ENCODE measurements at regions not wholly inside any gene's neighbourhood (a gene's known extent, or its start where the extent isn't known, plus 50 kb on each side); places are given as distances from the start of the nearest gene placed in this dataset.

DNA sequence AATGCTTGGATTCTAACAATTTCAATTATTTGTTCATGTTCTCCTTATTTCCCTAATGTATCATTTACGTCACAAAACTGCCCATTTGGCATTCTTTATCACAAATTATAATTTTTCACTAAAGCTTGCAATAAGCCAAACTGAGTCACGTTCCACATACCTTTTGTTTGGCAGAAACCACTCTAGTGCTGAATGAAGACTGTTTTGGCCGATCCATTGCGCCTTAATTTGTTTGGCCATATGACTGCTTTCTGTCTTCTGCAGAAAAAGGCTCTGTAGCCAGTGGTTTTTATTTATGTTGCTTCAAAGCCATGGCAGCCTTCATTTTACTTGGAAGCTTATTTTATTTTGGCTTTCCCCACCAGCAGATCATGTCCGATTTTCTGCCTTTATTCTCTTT lies 184.4 kb upstream of the HAND2 start:
- Histone ChIP-seq H3K79me2 (ENCODE audit: insufficient read depth, low read length) (no peaks in the 10 kb centered on the region), H3F3A (ENCODE audit: low read depth) (no peaks in the 10 kb centered on the region), H3K4me1 (ENCODE audit: insufficient read depth, low read length, poor library complexity, severe bottlenecking) (no peaks in the 10 kb centered on the region), H4K20me1 (ENCODE audit: insufficient read depth, low read length, poor library complexity, severe bottlenecking) (no peaks in the 10 kb centered on the region), H3K36me3 (ENCODE audit: insufficient read depth, low read length) (no peaks in the 10 kb centered on the region), H3K27me3 (ENCODE audit: insufficient read depth, low read length, poor library complexity, severe bottlenecking) (no peaks in the 10 kb centered on the region), H3K9me2 (replicated peaks; ENCODE audit: low read depth, low read length) (no peaks in the 10 kb centered on the region), H3K4me2 (ENCODE audit: low read depth, low read length, poor library complexity, severe bottlenecking) (no peak overlapping the region), H3K9ac (ENCODE audit: low read depth, low read length, poor library complexity, severe bottlenecking) (no peak overlapping the region), H2AFZ (ENCODE audit: low read length) (no peak overlapping the region), H3K4me3 (ENCODE audit: low read length, poor library complexity, severe bottlenecking) (no peak overlapping the region), H3K9me3 (ENCODE audit: insufficient read depth, low read depth, low read length) (peaks cover 5% of the 10 kb centered on the region; the same call in 1 of the 2 replicates)
- TF ChIP-seq, protein P1, sequence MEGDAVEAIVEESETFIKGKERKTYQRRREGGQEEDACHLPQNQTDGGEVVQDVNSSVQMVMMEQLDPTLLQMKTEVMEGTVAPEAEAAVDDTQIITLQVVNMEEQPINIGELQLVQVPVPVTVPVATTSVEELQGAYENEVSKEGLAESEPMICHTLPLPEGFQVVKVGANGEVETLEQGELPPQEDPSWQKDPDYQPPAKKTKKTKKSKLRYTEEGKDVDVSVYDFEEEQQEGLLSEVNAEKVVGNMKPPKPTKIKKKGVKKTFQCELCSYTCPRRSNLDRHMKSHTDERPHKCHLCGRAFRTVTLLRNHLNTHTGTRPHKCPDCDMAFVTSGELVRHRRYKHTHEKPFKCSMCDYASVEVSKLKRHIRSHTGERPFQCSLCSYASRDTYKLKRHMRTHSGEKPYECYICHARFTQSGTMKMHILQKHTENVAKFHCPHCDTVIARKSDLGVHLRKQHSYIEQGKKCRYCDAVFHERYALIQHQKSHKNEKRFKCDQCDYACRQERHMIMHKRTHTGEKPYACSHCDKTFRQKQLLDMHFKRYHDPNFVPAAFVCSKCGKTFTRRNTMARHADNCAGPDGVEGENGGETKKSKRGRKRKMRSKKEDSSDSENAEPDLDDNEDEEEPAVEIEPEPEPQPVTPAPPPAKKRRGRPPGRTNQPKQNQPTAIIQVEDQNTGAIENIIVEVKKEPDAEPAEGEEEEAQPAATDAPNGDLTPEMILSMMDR (conservative IDR thresholded peaks at IDR 0.05; ENCODE audit: low read length) = no peak
- no peak for TF ChIP-seq EZH2phosphoT487 (IDR thresholded peaks at IDR 0.05; ENCODE audit: borderline replicate concordance)

DNA sequence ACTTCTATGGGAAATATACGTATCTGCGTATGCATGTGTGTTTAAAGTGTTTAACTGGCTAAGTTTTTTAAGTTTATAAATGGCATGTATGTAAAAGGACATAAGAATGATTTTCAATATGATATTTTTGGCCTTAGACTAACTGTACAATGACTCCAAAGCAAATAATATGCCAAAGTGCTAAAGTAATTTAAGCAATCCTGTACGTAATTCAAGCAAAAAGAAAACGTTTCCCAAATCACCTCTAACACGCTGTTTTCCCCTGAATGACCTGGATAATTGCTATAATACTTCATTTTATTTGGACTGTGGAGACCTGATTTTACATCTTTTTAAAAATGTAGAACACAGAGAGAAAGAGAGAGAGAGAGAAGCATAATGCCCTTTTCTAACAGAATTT lies 183.0 kb upstream of the HAND2 start:
- Histone ChIP-seq H3K4me3 (ENCODE audit: low read length, poor library complexity, severe bottlenecking) (no peak overlapping the region), H2AFZ (ENCODE audit: low read length) (no peak overlapping the region), H3K9ac (ENCODE audit: low read depth, low read length, poor library complexity, severe bottlenecking) (no peak overlapping the region), H3K4me2 (ENCODE audit: low read depth, low read length, poor library complexity, severe bottlenecking) (no peak overlapping the region), H3K27me3 (ENCODE audit: insufficient read depth, low read length, poor library complexity, severe bottlenecking) (no peaks in the 10 kb centered on the region), H3K9me3 (ENCODE audit: insufficient read depth, low read depth, low read length) (peaks cover 4% of the 10 kb centered on the region; the same call in 1 of the 2 replicates), H3K79me2 (ENCODE audit: insufficient read depth, low read length) (no peaks in the 10 kb centered on the region), H3K9me2 (replicated peaks; ENCODE audit: low read depth, low read length) (no peaks in the 10 kb centered on the region), H3K4me1 (ENCODE audit: insufficient read depth, low read length, poor library complexity, severe bottlenecking) (no peaks in the 10 kb centered on the region), H3F3A (ENCODE audit: low read depth) (no peaks in the 10 kb centered on the region), H3K36me3 (ENCODE audit: insufficient read depth, low read length) (no peaks in the 10 kb centered on the region), H4K20me1 (ENCODE audit: insufficient read depth, low read length, poor library complexity, severe bottlenecking) (no peaks in the 10 kb centered on the region)
- no peak for TF ChIP-seq EZH2phosphoT487 (IDR thresholded peaks at IDR 0.05; ENCODE audit: borderline replicate concordance)
- TF ChIP-seq, protein P1 (conservative IDR thresholded peaks at IDR 0.05; ENCODE audit: low read length) = no peak

DNA sequence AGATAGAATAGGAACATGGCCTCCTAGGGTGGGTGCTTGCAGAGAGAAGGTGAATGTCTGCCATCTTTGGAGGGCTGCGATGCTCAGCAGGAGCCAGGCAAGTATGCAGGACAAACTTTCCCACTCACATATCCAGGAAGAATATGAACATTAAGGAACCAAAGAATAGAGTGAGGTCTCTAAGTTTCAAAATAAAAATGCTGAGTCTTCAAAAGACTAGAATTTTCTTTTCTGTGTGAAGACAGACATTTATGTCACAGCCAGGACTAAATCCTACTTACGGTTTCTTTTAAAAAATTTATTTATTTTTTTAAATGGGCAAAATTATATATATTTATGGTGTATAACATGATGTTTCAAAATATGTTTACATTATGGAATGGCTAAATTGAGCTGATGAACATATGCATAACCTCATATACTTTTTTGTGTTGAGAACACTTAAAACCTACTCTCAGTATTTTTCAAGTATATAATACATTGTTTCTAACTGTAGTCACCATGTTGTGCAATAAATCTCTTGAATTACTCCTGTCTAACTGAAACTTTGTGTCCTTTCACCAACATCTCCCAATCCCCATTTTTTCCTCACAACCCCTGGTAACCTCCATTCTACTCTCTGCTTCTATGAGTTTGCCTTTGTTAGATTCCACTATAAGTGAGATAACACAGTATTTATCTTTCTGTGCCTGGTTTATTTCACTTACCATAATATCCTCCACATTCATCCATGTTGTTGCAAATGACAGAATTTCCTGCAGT lies 177.8 kb upstream of the HAND2 start:
- Histone ChIP-seq H3K4me3 (ENCODE audit: low read length, poor library complexity, severe bottlenecking) (no peak overlapping the region), H3K27me3 (ENCODE audit: insufficient read depth, low read length, poor library complexity, severe bottlenecking) (no peaks in the 10 kb centered on the region), H3K9me3 (ENCODE audit: insufficient read depth, low read depth, low read length) (no peaks in the 10 kb centered on the region), H3K4me1 (ENCODE audit: insufficient read depth, low read length, poor library complexity, severe bottlenecking) (no peaks in the 10 kb centered on the region), H4K20me1 (ENCODE audit: insufficient read depth, low read length, poor library complexity, severe bottlenecking) (no peaks in the 10 kb centered on the region), H3K36me3 (ENCODE audit: insufficient read depth, low read length) (no peaks in the 10 kb centered on the region), H2AFZ (ENCODE audit: low read length) (no peak overlapping the region), H3K9me2 (replicated peaks; ENCODE audit: low read depth, low read length) (no peaks in the 10 kb centered on the region), H3F3A (ENCODE audit: low read depth) (no peaks in the 10 kb centered on the region), H3K4me2 (ENCODE audit: low read depth, low read length, poor library complexity, severe bottlenecking) (no peak overlapping the region), H3K79me2 (ENCODE audit: insufficient read depth, low read length) (no peaks in the 10 kb centered on the region), H3K9ac (ENCODE audit: low read depth, low read length, poor library complexity, severe bottlenecking) (no peak overlapping the region)
- TF ChIP-seq EZH2phosphoT487 (IDR thresholded peaks at IDR 0.05; ENCODE audit: borderline replicate concordance) = no peak
- TF ChIP-seq, protein P1 (conservative IDR thresholded peaks at IDR 0.05; ENCODE audit: low read length) = no peak

Data from Loucy (cell line).